Right hindlimb (tissue), 1 donor: ENCODE measurements at regions not wholly inside any gene's neighbourhood (a gene's known extent, or its start where the extent isn't known, plus 50 kb on each side); places are given as distances from the start of the nearest gene placed in this dataset.
"Not testable (repeated sequence)": the region's sequence is repeated elsewhere in the genome, so short reads cannot be mapped to it uniquely, and the experiment has no call there.

Source experiments
- DNase-seq: peaks from one replicate; pipeline ENCODE4 v3.0.0-alpha.2; 2018

DNA sequence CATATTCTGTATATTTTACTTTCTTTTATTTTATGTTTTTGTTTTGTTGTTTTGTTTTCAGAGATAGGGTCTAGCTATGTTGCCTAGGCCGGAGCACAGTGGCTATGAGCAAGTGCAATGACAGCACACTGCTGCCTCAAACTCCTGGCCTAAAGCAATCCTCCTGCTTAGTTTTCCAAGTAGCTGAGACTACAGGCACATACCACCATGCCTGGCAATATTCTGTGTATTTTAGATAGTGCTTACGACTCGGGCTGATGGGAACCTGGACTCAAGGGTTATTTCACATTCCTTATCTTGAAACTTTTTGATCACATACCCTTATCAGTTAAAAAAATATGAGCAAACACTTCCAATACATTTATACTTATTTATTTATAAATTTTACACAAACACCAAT, 119.0 kb upstream of the STARD4 start:
- no peak for DNase-seq

DNA sequence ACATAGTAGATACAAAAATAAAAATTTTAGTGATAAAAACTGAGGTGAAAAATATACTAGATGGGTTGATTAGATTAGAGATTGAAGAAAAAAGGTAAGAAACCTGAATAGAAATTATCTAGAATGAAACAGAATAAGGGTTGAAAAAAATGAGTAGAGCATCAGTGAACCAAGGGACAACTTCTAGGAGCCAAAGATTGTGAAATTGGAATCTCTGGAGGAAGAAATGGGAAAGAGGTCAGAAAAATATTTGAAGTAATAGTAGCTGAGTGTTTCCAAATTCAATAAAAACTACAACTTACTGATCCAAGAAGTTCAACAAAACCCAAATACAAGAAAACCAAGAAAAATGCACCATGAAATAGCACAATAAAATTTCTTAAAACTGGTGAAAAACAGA, 116.6 kb upstream of the STARD4 start:
- no peak for DNase-seq

DNA sequence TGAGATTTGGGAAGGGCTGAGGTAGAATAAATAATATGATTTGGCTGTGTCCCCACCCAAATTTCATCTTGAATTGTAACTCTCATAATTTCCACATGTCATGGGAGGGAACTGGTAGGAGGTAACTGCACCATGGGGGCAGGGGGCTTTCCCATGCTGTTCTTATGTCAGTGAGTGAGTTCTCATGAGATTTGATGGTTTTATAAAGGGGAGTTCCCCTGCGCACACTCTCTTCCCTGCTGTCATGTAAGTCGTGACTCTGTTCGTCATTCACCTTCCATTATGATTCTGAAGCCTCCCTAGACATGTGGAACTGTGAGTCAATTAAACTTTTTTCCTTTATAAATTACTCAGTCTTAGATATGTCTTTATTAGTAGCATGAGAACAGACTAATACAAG, 115.5 kb upstream of the STARD4 start:
- no peak for DNase-seq

DNA sequence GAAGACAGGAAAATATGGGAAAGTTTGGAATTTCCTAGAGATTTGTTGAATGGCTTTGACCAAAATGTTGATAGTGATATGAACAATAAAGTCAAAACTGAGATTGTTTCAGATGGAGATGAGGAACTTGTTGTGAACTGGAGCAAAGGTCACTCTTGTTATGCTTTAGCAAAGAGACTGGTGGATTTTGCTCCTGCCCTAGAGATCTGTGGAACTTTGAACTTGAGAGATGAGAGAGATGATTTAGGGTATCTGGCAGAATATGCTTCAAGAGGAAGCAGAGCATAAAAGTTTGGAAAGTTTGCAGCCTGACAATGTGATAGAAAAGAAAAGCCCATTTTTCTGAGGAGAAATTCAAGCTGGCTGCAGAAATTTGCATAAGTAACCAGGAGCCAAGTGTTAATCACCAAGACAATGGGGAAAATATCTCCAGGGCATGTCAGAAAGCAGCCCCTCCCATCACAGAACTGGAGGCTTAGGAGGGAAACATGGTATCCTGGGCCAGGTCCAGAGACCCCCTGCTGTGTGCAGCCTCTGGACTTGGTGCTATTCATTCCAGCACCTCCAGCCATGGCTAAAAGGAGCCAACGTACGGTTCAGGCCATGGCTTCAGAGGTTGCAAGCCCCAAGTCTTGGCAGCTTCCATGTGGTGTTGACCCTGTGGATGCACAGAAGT, 114.3 kb upstream of the STARD4 start:
- no peak for DNase-seq

DNA sequence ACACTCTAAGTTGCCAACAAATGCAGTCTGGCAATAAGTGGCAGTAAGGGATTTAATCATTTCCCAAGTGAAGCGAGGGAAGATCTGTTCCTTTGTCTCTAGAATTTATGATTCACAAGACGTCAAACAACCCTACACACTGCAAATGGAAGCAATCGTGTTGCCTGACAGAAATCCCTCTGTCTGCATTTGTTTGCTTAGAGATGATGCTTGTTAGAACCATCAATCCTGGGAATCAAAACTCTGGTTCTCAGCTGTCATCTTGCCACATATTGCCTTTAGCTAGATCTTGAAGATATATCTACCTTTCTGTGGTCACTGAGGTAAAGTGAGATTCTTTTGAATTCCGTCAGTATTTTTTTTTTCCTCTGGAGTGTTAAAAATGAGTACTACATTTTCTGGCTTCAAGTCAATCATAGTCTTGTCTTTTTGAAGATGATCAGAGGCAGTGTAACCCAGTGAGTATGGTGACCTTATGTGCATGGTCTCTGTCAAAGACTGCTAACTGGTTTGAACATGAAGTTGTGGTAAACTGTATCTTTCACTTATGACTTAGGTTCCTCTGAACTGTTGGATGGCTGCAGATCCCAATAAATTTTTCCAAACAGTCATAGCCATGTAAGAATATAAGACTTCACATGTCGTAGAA, 106.4 kb upstream of the STARD4 start:
- DNase-seq: no peak

DNA sequence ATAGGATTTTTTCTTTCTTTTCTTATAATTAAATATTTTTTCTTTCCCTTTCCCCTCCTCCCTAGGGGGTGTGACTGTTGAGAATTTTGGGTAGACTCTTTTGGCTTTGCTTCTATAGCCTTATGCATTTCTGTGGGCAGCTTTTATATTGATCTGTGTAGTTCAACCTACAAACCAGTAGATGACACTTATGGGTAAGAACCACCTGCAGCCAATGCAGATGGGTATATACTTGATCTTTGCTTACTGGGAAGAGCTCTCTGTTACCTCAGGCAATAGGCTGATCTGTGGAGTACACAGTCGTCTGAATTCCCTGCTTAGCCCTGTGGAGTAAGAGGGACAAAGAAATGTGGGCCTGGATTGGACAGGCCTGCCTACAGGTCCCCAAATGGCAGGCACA, 102.7 kb upstream of the STARD4 start:
- no peak for DNase-seq

DNA sequence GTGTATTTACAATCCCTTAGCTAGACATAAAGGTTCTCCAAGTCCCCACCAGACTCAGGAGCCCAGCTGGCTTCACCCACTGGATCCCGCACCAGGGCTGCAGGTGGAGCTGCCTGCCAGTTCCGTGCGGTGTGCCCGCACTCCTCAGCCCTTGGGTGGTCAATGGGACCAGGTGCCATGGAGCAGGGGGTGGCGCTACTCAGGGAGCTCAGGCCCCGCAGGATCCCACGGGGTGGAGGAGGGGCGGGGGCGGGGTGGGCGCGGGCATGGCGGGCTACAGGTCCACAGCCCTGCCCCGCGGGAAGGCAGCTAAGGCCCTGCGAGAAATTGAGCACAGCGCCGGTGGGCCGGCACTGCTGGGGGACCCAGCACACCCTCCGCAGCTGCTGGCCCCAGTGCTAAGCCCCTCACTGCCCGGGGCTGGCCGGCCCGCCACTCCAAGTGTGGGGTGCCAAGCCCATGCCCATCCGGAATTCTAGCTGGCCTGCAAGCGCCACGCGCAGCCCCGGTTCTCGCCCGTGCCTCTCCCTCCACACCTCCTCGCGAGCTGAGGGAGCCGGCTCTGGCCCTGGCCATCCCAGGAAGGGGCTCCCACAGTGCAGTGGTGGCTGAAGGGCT, 99.8 kb upstream of the STARD4 start:
- DNase-seq: not testable (repeated sequence)

GRCh38 chr5:111606194-111606593, 93.9 kb upstream of the STARD4 start:
- no peak for DNase-seq

DNA sequence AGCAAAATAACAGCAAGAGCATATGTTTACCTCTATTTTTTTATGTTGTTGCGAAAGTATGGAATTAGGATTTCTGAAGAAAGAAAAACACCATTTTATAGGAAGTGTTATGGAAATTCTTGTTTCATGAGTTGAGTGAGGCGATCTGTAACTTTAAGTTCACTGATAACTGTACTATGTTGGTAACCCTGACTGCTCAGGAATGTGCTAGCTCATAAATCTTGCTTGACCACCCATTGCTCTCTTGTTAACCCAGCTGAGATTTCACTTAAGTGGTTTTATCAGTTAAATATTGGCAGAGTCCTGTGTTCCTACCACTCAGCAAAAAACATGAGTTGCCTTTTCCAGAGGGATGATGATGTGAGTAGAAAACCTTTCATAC, 91.1 kb upstream of the STARD4 start:
- no peak for DNase-seq

DNA sequence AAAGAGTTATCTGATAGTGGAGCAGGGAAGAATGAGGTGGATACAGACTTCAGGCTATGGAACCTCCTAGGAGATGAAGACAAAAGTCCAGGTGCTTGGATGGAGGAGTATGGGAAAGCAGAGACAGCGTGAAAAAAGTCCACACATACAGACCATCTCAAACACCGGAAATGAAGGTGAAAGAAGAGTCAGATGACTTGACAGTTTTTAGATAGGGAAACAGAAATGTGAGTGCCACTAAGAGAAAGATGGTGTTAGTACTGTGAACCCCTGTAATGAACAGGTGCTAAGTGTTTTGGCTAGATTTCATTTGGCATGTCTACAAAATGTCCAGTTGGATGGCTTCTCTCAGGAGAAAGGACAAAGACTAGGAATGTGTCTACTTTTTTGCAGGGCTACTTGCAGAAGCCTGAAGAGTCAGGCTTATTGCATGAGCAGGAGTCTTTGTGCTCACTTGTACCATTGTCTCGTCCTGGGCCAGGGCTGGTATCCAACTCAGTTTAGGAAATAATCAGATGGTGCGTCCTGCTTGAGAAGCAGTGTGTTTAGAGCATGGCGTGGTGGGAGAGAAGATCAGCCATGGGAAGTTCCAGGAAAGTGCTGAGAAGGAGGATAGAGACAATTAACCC, 90.6 kb upstream of the STARD4 start:
- no peak for DNase-seq

GRCh38 chr5:111598996-111599395, 86.7 kb upstream of the STARD4 start:
- no peak for DNase-seq

- DNase-seq: no peak
These were observed 85.2 kb upstream of the STARD4 start for GRCh38 chr5:111597491-111597890.

DNA sequence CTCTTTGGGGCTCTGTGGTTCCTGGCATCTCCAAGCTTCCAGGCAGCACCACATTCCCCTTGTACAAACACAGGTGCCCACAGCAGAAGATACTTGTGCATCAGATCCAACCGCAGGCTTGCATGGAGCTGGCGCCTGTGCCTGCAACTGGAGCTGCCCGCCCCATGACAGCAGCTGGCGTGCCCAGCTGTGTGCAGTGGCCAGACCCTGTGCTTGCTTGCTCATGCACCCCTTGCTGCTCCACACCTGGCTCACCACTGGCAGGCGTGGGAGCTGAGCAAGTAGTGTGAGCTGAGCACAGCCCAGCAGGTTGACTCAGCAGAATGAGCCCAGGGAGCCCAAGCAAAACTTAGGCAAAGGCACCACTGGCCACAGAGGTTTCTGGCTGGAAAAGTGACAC, 84.4 kb upstream of the STARD4 start:
- DNase-seq: no peak

- no peak for DNase-seq
These were observed 83.1 kb upstream of the STARD4 start for GRCh38 chr5:111595425-111595824.

DNA sequence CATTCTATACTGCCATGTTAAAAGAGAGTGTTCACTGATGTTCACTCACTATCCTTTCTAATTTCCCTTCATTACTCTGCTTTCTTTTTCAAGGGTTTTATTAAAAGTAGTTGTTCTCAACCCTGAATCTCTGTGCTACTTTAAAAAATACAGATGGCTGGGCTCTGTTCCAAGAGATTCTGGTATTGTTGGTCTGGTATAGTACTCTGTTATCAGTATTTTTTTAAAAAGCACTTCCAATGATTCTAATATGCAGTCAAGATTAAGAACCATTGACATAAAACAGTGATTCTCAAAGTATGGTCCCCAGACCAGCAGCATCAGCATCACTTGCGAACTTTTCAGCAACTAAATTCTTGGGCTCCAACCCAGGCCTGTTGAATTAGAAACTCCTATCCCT, 77.0 kb upstream of the STARD4 start:
- no peak for DNase-seq

DNA sequence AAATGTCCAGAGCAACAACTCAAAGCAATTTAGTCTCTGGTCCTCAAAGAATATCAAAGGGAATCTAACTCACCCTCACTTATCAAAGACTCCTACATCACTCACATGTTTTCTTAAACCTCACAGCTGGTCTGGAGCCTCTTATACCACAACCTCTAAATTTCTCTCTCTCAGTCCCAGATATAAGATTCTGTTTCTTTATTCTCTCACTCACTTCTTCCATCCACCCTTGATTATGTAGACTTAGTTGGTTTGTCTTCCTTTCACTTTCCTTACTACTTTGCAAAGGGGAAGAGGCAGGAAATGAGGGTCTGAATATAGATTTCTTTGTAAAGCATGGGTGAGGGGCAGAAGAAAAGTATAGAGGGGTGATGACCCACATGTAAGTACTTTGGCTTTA, 75.4 kb upstream of the STARD4 start:
- DNase-seq: no peak

- DNase-seq: no peak
These were observed 73.6 kb upstream of the STARD4 start for GRCh38 chr5:111585946-111586345.

- DNase-seq: no peak
These were observed 73.0 kb upstream of the STARD4 start for GRCh38 chr5:111585291-111585690.

DNA sequence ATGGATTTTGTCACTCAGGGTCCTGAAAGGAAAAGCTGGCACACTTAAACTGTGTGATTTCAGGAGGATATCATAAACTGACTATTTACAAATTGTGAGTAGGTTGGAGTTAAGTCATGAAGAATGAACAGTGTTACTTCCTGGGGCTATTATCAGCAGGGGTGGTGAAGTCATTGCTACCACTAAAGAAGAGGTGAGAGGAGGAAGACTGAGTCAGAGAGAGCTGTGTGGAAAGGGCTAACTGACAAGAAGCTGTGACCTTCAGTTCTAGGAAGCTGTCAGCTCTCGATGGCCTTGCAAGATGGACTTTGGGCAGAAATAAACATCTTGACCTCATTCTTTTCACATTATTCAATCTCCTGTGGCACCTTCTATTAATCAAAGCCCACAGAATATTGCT, 72.3 kb upstream of the STARD4 start:
- DNase-seq: no peak

- no peak for DNase-seq
These were observed 71.4 kb upstream of the STARD4 start for GRCh38 chr5:111583758-111584203.

- DNase-seq: no peak
These were observed 70.8 kb upstream of the STARD4 start for GRCh38 chr5:111582993-111583601.

GRCh38 chr5:111582451-111582850, 70.1 kb upstream of the STARD4 start:
- no peak for DNase-seq

DNA sequence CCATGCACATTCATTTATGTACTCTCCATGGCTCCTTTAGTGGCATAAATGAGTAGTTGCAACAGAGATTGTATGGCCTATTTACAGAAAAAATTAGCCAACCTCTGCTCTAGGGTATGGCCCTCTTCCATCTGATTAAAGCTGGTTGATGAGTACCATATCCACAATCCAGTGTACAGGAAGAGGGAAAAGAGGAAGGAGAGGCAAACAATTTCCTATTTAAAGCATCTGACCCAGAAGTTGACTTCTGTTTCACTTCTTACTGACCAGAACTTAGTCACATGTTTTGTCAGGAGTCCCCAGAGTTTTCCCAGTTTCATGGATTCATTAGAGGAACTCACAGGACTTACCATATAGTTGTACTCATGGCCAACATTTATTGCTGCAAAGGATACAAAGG, 68.6 kb upstream of the STARD4 start:
- no peak for DNase-seq

GRCh38 chr5:111574311-111574710, 62.0 kb upstream of the STARD4 start:
- no peak for DNase-seq
